ENCODE measurements at regions not wholly inside any gene's neighbourhood (a gene's known extent, or its start where the extent isn't known, plus 50 kb on each side); places are given as distances from the start of the nearest gene placed in this dataset.

GRCh38 chr2:117618607-117619006 lies 195.9 kb upstream of the DDX18 start:
- TF ChIP-seq TAF1 (IDR thresholded peaks at IDR 0.05; ENCODE audit: borderline replicate concordance, insufficient read depth, low read length) (no peak), FOXP2 (optimal IDR thresholded peaks at IDR 0.05; ENCODE audit: borderline replicate concordance, extremely low read depth, extremely low read length, insufficient read depth) (no peak), SIN3A (IDR thresholded peaks at IDR 0.05; ENCODE audit: borderline replicate concordance, insufficient read depth, low read length) (no peak)
- TF ChIP-seq, protein P1, sequence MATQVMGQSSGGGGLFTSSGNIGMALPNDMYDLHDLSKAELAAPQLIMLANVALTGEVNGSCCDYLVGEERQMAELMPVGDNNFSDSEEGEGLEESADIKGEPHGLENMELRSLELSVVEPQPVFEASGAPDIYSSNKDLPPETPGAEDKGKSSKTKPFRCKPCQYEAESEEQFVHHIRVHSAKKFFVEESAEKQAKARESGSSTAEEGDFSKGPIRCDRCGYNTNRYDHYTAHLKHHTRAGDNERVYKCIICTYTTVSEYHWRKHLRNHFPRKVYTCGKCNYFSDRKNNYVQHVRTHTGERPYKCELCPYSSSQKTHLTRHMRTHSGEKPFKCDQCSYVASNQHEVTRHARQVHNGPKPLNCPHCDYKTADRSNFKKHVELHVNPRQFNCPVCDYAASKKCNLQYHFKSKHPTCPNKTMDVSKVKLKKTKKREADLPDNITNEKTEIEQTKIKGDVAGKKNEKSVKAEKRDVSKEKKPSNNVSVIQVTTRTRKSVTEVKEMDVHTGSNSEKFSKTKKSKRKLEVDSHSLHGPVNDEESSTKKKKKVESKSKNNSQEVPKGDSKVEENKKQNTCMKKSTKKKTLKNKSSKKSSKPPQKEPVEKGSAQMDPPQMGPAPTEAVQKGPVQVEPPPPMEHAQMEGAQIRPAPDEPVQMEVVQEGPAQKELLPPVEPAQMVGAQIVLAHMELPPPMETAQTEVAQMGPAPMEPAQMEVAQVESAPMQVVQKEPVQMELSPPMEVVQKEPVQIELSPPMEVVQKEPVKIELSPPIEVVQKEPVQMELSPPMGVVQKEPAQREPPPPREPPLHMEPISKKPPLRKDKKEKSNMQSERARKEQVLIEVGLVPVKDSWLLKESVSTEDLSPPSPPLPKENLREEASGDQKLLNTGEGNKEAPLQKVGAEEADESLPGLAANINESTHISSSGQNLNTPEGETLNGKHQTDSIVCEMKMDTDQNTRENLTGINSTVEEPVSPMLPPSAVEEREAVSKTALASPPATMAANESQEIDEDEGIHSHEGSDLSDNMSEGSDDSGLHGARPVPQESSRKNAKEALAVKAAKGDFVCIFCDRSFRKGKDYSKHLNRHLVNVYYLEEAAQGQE (IDR thresholded peaks at IDR 0.05; ENCODE audit: insufficient read depth in 1 of 2, low read depth in 2 of 2, low read length in 2 of 2), result no peak

All from PFSK-1 (cell line).